ENCODE measurements at regions not wholly inside any gene's neighbourhood (a gene's known extent, or its start where the extent isn't known, plus 50 kb on each side); places are given as distances from the start of the nearest gene placed in this dataset.
A peak's percentile ranks its signal among the peaks of the same experiment; 100 is the strongest.

DNA sequence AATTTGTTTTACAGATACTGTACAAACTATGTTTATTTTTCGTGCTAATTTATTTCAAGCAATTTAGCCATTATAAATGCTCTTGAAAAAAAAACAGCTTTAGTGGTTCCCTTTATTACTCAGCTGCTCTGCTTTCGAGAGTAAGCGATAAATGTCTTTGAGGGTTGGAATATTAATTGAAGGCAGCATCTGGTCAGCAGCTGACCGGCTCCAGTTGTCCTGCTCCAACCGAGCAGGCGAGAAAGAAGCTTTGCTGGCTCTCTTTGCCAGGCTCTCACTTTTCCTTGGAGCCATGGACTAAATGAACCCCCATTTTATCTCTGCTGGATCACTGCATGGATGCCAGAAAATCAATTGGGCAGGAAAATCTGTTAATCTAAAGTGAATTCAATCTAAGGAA lies 147.4 kb downstream of the LNPK start:
- peak; percentile 91 for TF ChIP-seq GATA3 (IDR thresholded peaks at IDR 0.05; ENCODE audit: low read depth, low read length)
- peak; percentile 94 for TF ChIP-seq GATA2 (IDR thresholded peaks at IDR 0.05; ENCODE audit: low read depth, low read length)

All from SH-SY5Y (cell line).